Central memory CD8-positive, alpha-beta T cell (primary cell): ENCODE measurements at regions not wholly inside any gene's neighbourhood (a gene's known extent, or its start where the extent isn't known, plus 50 kb on each side); places are given as distances from the start of the nearest gene placed in this dataset.
"Not testable (repeated sequence)": the region's sequence is repeated elsewhere in the genome, so short reads cannot be mapped to it uniquely, and the experiment has no call there.

ENCODE experiments used
- ATAC-seq: fragments of 150-1000 bp; cut with Tn5 transposase; replicated peaks from 2 replicates; pipeline ENCODE4 v1.10.0; 2022; ENCODE audit warnings: mild to moderate bottlenecking, moderate FRiP score, moderate number of reproducible peaks; ENCODE audit not compliant: poor library complexity, severe bottlenecking; ENCODE audit errors: extremely low read depth
- DNase-seq, 2 donors: peaks; one replicate each; pipeline ENCODE4 v3.0.0; 2021; ENCODE audit warnings: low spot score in 2 of 2
- H3K27ac Mint-ChIP-seq: one replicate; pipeline ENCODE4 v1.8.0; 2022; ENCODE audit warnings: low read depth, mild to moderate bottlenecking, moderate library complexity, mixed read lengths
- H3K27me3 Mint-ChIP-seq: one replicate; pipeline ENCODE4 v1.8.0; 2022; ENCODE audit warnings: mixed read lengths
- H3K36me3 Mint-ChIP-seq: one replicate; pipeline ENCODE4 v1.8.0; 2022; ENCODE audit warnings: mild to moderate bottlenecking, moderate library complexity, mixed read lengths; ENCODE audit not compliant: insufficient read depth
- H3K4me1 Mint-ChIP-seq: one replicate; pipeline ENCODE4 v1.8.0; 2022; ENCODE audit warnings: mixed read lengths
- H3K4me3 Mint-ChIP-seq: one replicate; pipeline ENCODE4 v1.8.0; 2022; ENCODE audit warnings: mild to moderate bottlenecking, moderate library complexity, mixed read lengths
- H3K9me3 Mint-ChIP-seq: one replicate; pipeline ENCODE4 v1.8.0; 2022; ENCODE audit warnings: mixed read lengths

GRCh38 chr2:194276667-194277066, 1380.4 kb upstream of the SLC39A10 start:
- not testable (repeated sequence) for DNase-seq, ATAC-seq, H3K36me3 Mint-ChIP-seq, H3K4me3 Mint-ChIP-seq, H3K9me3 Mint-ChIP-seq, H3K27ac Mint-ChIP-seq, H3K27me3 Mint-ChIP-seq, H3K4me1 Mint-ChIP-seq

DNA sequence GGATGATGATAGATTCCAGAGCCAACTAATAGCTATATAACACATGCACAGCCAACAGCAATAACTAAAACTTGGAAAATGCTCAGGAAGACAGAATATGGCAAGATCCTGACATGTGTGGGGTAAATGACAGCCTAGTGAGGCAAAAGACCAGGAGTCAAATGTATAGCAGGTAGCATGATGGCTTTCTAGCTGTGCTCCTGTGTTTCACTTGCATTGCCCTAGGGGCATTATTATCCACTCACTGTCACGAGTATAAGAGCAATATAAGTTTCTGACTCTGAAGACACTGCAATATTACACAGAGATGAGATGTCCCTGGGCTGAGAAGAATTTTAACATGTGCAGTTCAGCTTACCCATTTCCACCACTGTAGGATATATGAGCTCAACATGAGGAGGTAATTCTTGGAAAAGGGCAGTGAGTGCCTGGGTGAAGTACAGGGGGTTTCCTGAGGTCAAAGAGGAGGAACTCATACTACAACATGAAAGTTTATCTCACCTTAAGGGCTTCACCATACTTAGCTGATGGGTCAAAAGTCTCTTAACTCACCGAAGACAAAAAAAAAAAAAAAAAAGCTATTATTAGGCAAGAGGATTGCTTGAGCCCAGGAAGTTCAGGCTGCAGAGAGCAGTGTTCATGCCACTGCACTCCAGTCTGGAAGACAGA, 1385.6 kb upstream of the SLC39A10 start:
- Mint-ChIP-seq H3K27me3 (no peaks in the 10 kb centered on the region), H3K4me1 (no peaks in the 10 kb centered on the region), H3K36me3 (no peaks in the 10 kb centered on the region), H3K9me3 (no peaks in the 10 kb centered on the region), H3K4me3 (no peak overlapping the region), H3K27ac (no peak overlapping the region)
- ATAC-seq (no peak), DNase-seq (no peak)

- ATAC-seq: no peak
These were observed 1386.4 kb upstream of the SLC39A10 start for GRCh38 chr2:194270648-194271047.

DNA sequence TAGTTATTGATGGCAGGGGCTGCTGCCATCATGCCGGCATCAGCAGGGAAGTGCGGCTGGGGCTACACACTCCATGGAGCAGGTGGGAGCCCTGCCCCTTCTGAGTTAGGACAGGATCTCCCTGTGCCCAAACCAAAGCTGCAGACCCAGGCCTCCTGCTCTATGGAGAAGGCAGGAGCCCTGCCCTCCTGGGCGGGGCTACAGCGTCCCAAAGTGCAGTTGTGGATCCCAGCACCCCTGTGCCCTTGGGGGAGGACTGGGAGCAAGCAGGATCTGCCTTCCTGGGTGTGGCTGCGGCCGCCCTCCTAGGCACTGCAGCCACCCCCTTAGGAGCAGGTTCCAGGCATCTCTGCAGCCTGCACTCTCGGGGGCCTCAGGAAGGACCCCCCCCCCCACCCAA, 1392.4 kb upstream of the SLC39A10 start:
- ATAC-seq (no peak), DNase-seq (no peak)
- Mint-ChIP-seq H3K36me3 (no peaks in the 10 kb centered on the region), H3K4me3 (no peak overlapping the region), H3K4me1 (no peaks in the 10 kb centered on the region), H3K9me3 (peaks cover 5% of the 10 kb centered on the region), H3K27ac (no peak overlapping the region), H3K27me3 (no peaks in the 10 kb centered on the region)

More at GRCh38 chr2:194270648-194271047, 1386.4 kb upstream of the SLC39A10 start:
- peaks cover 1% of the 10 kb centered on the region for H3K9me3 Mint-ChIP-seq
- no peak overlapping the region for H3K27ac Mint-ChIP-seq
- H3K4me1 Mint-ChIP-seq: no peaks in the 10 kb centered on the region
- DNase-seq: no peak
- no peak overlapping the region for H3K4me3 Mint-ChIP-seq
- H3K27me3 Mint-ChIP-seq: no peaks in the 10 kb centered on the region
- H3K36me3 Mint-ChIP-seq: no peaks in the 10 kb centered on the region

- Mint-ChIP-seq H3K9me3 (no peaks in the 10 kb centered on the region), H3K27ac (no peak overlapping the region), H3K4me1 (no peaks in the 10 kb centered on the region), H3K4me3 (no peak overlapping the region), H3K36me3 (no peaks in the 10 kb centered on the region), H3K27me3 (no peaks in the 10 kb centered on the region)
- ATAC-seq: no peak
- no peak for DNase-seq
These were observed 1396.8 kb upstream of the SLC39A10 start for GRCh38 chr2:194260185-194260584.

GRCh38 chr2:194257095-194257494, 1399.9 kb upstream of the SLC39A10 start:
- no peaks in the 10 kb centered on the region for H3K36me3 Mint-ChIP-seq
- no peaks in the 10 kb centered on the region for H3K4me1 Mint-ChIP-seq
- no peak overlapping the region for H3K27ac Mint-ChIP-seq
- no peaks in the 10 kb centered on the region for H3K9me3 Mint-ChIP-seq
- H3K27me3 Mint-ChIP-seq: no peaks in the 10 kb centered on the region
- no peak overlapping the region for H3K4me3 Mint-ChIP-seq
- ATAC-seq (no peak), DNase-seq (no peak)

DNA sequence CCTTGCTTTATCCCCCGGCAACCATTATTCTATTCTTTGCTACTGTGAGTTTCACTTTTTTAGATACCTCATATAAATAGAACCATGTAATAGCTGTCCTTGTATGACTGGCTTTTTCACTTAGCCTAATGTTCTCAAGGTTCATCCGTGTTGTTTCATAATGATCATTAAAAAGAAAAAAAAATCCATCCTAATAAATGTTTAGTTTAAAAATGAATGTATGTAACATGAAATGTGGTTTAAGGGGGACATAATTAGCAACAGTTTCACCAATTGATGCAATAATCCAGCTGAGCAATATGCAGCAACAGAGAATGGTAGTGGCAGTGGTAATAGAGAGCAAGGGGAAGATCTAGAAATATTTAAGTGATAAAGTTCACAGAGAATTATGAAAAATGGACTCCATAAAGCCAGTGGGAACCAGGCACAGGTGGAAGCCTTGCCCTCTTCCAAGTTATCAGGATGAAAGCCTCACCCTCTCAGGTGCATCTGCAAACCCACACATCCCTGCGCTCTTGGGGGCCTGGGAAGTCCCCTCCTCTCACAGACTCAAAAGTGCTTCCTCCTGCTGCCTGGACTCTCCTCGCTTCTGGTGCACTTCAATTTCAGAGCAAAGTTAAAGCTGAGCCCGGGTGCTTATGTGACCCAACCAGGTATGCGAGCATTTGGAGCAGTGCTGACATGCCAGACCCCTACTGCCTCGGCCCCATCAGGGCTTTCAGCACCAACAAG, 1403.3 kb upstream of the SLC39A10 start:
- Mint-ChIP-seq H3K27ac (no peak overlapping the region), H3K27me3 (no peaks in the 10 kb centered on the region), H3K4me3 (no peak overlapping the region), H3K9me3 (peaks cover 6% of the 10 kb centered on the region), H3K4me1 (no peaks in the 10 kb centered on the region), H3K36me3 (no peaks in the 10 kb centered on the region)
- ATAC-seq (no peak), DNase-seq (no peak)

- no peak overlapping the region for H3K4me3 Mint-ChIP-seq
- DNase-seq (no peak), ATAC-seq (no peak)
- H3K27me3 Mint-ChIP-seq: no peaks in the 10 kb centered on the region
- no peak overlapping the region for H3K27ac Mint-ChIP-seq
- H3K4me1 Mint-ChIP-seq: no peaks in the 10 kb centered on the region
- no peaks in the 10 kb centered on the region for H3K36me3 Mint-ChIP-seq
- peaks cover 6% of the 10 kb centered on the region for H3K9me3 Mint-ChIP-seq
These were observed 1404.9 kb upstream of the SLC39A10 start for GRCh38 chr2:194252127-194252526.

GRCh38 chr2:194232600-194232999, 1424.4 kb upstream of the SLC39A10 start:
- H3K9me3 Mint-ChIP-seq: peaks cover under 1% of the 10 kb centered on the region
- H3K36me3 Mint-ChIP-seq: no peaks in the 10 kb centered on the region
- H3K4me1 Mint-ChIP-seq: no peaks in the 10 kb centered on the region
- ATAC-seq: no peak
- no peak for DNase-seq
- no peak overlapping the region for H3K4me3 Mint-ChIP-seq
- H3K27me3 Mint-ChIP-seq: no peaks in the 10 kb centered on the region
- H3K27ac Mint-ChIP-seq: no peak overlapping the region

DNA sequence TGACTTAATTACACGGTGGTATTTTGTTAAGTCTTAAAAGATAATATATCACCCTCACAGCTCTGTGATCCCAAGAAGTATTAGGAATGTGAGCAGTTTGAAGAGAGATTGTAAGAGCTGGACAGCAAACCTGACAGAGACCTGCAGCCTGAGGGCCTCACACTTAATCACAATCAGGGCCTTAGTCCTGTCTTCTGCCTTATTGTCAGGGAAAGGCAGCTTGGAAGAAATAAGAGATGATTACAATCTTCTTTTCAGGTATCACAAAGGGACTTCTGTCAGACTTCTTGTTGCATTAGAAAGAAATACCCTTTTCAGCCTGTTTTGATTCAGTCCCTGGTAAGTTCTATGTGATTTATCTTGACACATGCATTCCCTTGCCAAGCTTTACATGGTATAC, 1433.8 kb upstream of the SLC39A10 start:
- Mint-ChIP-seq H3K4me1 (no peaks in the 10 kb centered on the region), H3K36me3 (no peaks in the 10 kb centered on the region), H3K4me3 (no peak overlapping the region)

GRCh38 chr2:194214192-194214591, 1442.8 kb upstream of the SLC39A10 start:
- no peaks in the 10 kb centered on the region for H3K4me1 Mint-ChIP-seq
- DNase-seq: no peak
- no peak for ATAC-seq
- H3K27me3 Mint-ChIP-seq: no peaks in the 10 kb centered on the region
- H3K9me3 Mint-ChIP-seq: peaks cover 17% of the 10 kb centered on the region
- no peak overlapping the region for H3K27ac Mint-ChIP-seq
- H3K4me3 Mint-ChIP-seq: no peak overlapping the region
- no peaks in the 10 kb centered on the region for H3K36me3 Mint-ChIP-seq

More for the DNA sequence above, 1433.8 kb upstream of the SLC39A10 start:
- Mint-ChIP-seq H3K27me3 (no peaks in the 10 kb centered on the region), H3K27ac (no peak overlapping the region), H3K9me3 (no peaks in the 10 kb centered on the region)
- no peak for ATAC-seq
- no peak for DNase-seq

GRCh38 chr2:194205568-194206227, 1451.3 kb upstream of the SLC39A10 start:
- no peak overlapping the region for H3K4me3 Mint-ChIP-seq
- no peak for DNase-seq
- H3K27me3 Mint-ChIP-seq: no peaks in the 10 kb centered on the region
- H3K4me1 Mint-ChIP-seq: no peaks in the 10 kb centered on the region
- no peak for ATAC-seq
- no peaks in the 10 kb centered on the region for H3K36me3 Mint-ChIP-seq
- no peak overlapping the region for H3K27ac Mint-ChIP-seq
- peaks cover 25% of the 10 kb centered on the region for H3K9me3 Mint-ChIP-seq

DNA sequence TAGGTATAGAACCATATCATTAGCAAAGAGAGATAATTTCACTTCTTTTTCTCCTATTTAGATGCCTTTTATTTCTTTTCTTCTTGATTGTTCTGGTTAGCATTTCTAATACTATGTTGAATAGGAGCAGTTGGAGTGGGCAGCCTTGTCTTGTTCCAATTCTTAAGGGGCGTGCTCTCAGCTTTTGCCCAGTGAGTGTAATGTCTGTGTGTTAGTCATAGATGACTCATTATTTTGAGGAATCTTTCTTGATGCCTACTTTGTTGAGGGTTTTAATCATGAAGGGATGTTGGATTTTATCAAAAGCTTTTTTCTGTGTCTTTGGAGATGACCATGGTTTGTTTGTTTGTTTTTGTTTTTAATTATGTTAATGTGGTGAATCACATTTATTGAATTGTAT, 1453.1 kb upstream of the SLC39A10 start:
- Mint-ChIP-seq H3K4me3 (no peak overlapping the region), H3K4me1 (no peaks in the 10 kb centered on the region), H3K9me3 (peaks cover 25% of the 10 kb centered on the region), H3K27ac (no peak overlapping the region), H3K36me3 (no peaks in the 10 kb centered on the region), H3K27me3 (no peaks in the 10 kb centered on the region)
- ATAC-seq (no peak), DNase-seq (no peak)
